K562 (cell line): ENCODE measurements at regions not wholly inside any gene's neighbourhood (a gene's known extent, or its start where the extent isn't known, plus 50 kb on each side); places are given as distances from the start of the nearest gene placed in this dataset.
A peak's percentile ranks its signal among the peaks of the same experiment; 100 is the strongest.

Experiments
- ATAC-seq: fragments of 200-7000 bp; cut with Tn5 transposase; 3 replicates; pipeline ENCODE4 v1.9.1; 2020; ENCODE audit warnings: moderate library complexity
- BruUV-seq: library from RNA; stranded (reverse); fragments of 400-500 nt; replicated peaks from 2 replicates; lab custom pipeline; 2021; lab: Mats Ljungman, UMichigan
- CTCF ChIA-PET: fragments of 300-600 bp; formaldehyde crosslinking; extraction: SDS; loops from one replicate; lab custom pipeline; 2021; ENCODE audit warnings: low intra/inter-chr PET ratio; lab: Yijun Ruan, JAX
- POLR2A ChIA-PET: fragments of 300-600, 350-650 bp; sonication (Branson Sonifier 250); formaldehyde crosslinking; extraction: SDS; loops from one replicate; lab custom pipeline; 2021; ENCODE audit warnings: antibody characterized with exemption, inconsistent platforms; lab: Yijun Ruan, JAX
- DNase-seq, 4 experiments: peaks; one replicate each; pipeline versions ENCODE4 v3.0.0 to v3.0.0-alpha.2; 2011 to 2018; ENCODE audit warnings: low spot score in 3 of 4, mixed read lengths in 3 of 4; ENCODE audit errors: extremely low read depth in 1 of 4
- FAIRE-seq: peaks from 2 replicates; lab custom pipeline; 2011; peaks lifted over from hg19 to GRCh38; lab: Jason Lieb, UNC
- H2AFZ ChIP-seq: 2 replicates; pipeline ENCODE4 v1.6.0; 2011; ENCODE audit warnings: low read depth, low read length, control low read depth, inconsistent platforms
- H3K27ac ChIP-seq: fragments of 200-600 bp; 3 replicates; pipeline ENCODE4 v1.8.0; 2011; ENCODE audit warnings: low read depth, mild to moderate bottlenecking, control low read depth, inconsistent platforms, low read length, moderate library complexity, mixed read lengths; ENCODE audit errors: extremely low read depth
- H3K27me3 ChIP-seq, 2 experiments: fragments of 300-600 bp in 1 of 2; 2 replicates in 1 of 2; 3 replicates in 1 of 2; pipeline versions ENCODE4 v1.6.0 to v1.8.0; 2011; ENCODE audit warnings: inconsistent platforms in 2 of 2, low read length in 2 of 2, mild to moderate bottlenecking in 1 of 2, mixed read lengths in 1 of 2, moderate library complexity in 1 of 2; ENCODE audit not compliant: control insufficient read depth in 2 of 2, insufficient read depth in 2 of 2
- H3K36me3 ChIP-seq: fragments of 300-600 bp; 3 replicates; pipeline ENCODE4 v1.8.0; 2011; ENCODE audit warnings: mild to moderate bottlenecking, low read length, inconsistent platforms; ENCODE audit not compliant: control insufficient read depth, insufficient read depth
- H3K4me1 ChIP-seq, 2 experiments: fragments of 200-600 bp in 1 of 2; replicated peaks in 1 of 2; 2 replicates in 1 of 2; 3 replicates in 1 of 2; pipeline versions ENCODE4 v1.5.1 to v1.8.0; 2011; ENCODE audit warnings: inconsistent platforms in 2 of 2, low read length in 2 of 2, mild to moderate bottlenecking in 1 of 2, mixed read lengths in 1 of 2, moderate library complexity in 1 of 2; ENCODE audit not compliant: control insufficient read depth in 2 of 2, insufficient read depth in 2 of 2
- H3K4me2 ChIP-seq: 2 replicates; pipeline ENCODE4 v1.6.1; 2011; ENCODE audit warnings: low read length, control low read depth, inconsistent platforms, mixed read lengths; ENCODE audit not compliant: insufficient read depth
- H3K4me3 ChIP-seq: fragments of 200-600 bp; sonication (generic), shearing (Covaris generic); 2 replicates; pipeline ENCODE4 v1.5.1; 2016; ENCODE audit warnings: control low read depth, inconsistent platforms
- H3K79me2 ChIP-seq: fragments of 200-600 bp; 3 replicates; pipeline ENCODE4 v1.8.0; 2011; ENCODE audit warnings: low read length, inconsistent platforms; ENCODE audit not compliant: control insufficient read depth, insufficient read depth
- H3K9ac ChIP-seq, 2 experiments: 2 replicates each; pipeline versions ENCODE4 v1.6.0 to v1.6.1; 2011; ENCODE audit warnings: low read depth in 2 of 2, low read length in 2 of 2, control low read depth in 1 of 2, inconsistent platforms in 1 of 2, mild to moderate bottlenecking in 1 of 2, mixed read lengths in 1 of 2; ENCODE audit not compliant: insufficient read depth in 1 of 2
- H3K9me1 ChIP-seq: one replicate; pipeline ENCODE4 v1.6.0; 2011; ENCODE audit warnings: inconsistent platforms, mild to moderate bottlenecking, low read length, moderate library complexity; ENCODE audit not compliant: control insufficient read depth, insufficient read depth
- H3K9me3 ChIP-seq: replicated peaks from 2 replicates; pipeline ENCODE4 v1.5.1; 2011; ENCODE audit warnings: low read depth, low read length, inconsistent platforms; ENCODE audit not compliant: control insufficient read depth, insufficient read depth
- H4K20me1 ChIP-seq: replicated peaks from 2 replicates; pipeline ENCODE4 v1.6.1; 2011; ENCODE audit warnings: low read length, inconsistent platforms, mixed read lengths; ENCODE audit not compliant: control insufficient read depth, insufficient read depth
- C11orf30 ChIP-seq: fragments of 450-650 bp; IDR thresholded peaks from 2 replicates; pipeline ENCODE4 v1.6.1; 2016; ENCODE audit warnings: low read depth, mild to moderate bottlenecking
- MAFF ChIP-seq: IDR thresholded peaks from 2 replicates; pipeline ENCODE4 v1.6.1; 2012; ENCODE audit warnings: low read length, improper control_type of control experiment
- MAFG ChIP-seq: fragments of 450-650 bp; conservative IDR thresholded peaks from 2 replicates; pipeline ENCODE4 v1.6.1; 2016; ENCODE audit warnings: missing genetic modification characterization, missing compliant biosample characterization
- MAFK ChIP-seq: IDR thresholded peaks from 2 replicates; pipeline ENCODE4 v1.6.1; 2011; ENCODE audit warnings: low read length, improper control_type of control experiment
- MEF2A ChIP-seq: IDR thresholded peaks from 2 replicates; pipeline ENCODE4 v1.6.1; 2011; ENCODE audit warnings: low read depth, mild to moderate bottlenecking, low read length, moderate library complexity; ENCODE audit not compliant: control insufficient read depth
- ZNF316 ChIP-seq: fragments of 450-650 bp; IDR thresholded peaks from 2 replicates; pipeline ENCODE4 v1.6.1; 2016
- ZNF551 ChIP-seq: fragments of 250-450 bp; sonication (Bioruptor Pico); IDR thresholded peaks from 2 replicates; pipeline ENCODE4 v1.5.0; 2021; ENCODE audit warnings: mild to moderate bottlenecking, moderate library complexity
- WGBS: fragments of 100-300 bp; shearing (Covaris generic); methylation state at CpG from one replicate; pipeline ENCODE4 v1.1.6; 2016; ENCODE audit warnings: low coverage, mixed read lengths; ENCODE audit not compliant: insufficient coverage; ENCODE audit errors: missing lambda C conversion rate; 5-methylcytosine and 5-hydroxymethylcytosine counted together
- in situ Hi-C: fragments of 300-500 bp; cut with MboI; formaldehyde crosslinking; loops from 4 replicates; pipeline ENCODE4 v1.15.0; 2018; ENCODE audit warnings: inconsistent platforms, mixed read lengths
- intact Hi-C: fragments of 100-400 bp; cut with micrococcal nuclease; formaldehyde crosslinking; loops from 2 replicates; pipeline ENCODE4 v1.14.2; 2022

- intact Hi-C loops (no loop called here), in situ Hi-C loops (no loop called here)
- TF ChIP-seq MAFF: peak; percentile 85
- TF ChIP-seq MAFG: peak; percentile 59
- no peak for TF ChIP-seq MEF2A
- peak; percentile 75 for TF ChIP-seq ZNF316
- peak; percentile 52; the same call in 1 of the 2 replicates for TF ChIP-seq C11orf30
- peak; percentile 89 for TF ChIP-seq MAFK
- ChIA-PET POLR2A (no interaction called here), CTCF (no interaction called here)
- Histone ChIP-seq H3K79me2 (no peaks in the 10 kb centered on the region), H4K20me1 (no peaks in the 10 kb centered on the region), H3K27me3 (no peaks in the 10 kb centered on the region), H3K4me1 (no peaks in the 10 kb centered on the region), H3K9me3 (no peaks in the 10 kb centered on the region), H3K9me1 (no peaks in the 10 kb centered on the region), H3K27ac (no peak overlapping the region), H3K36me3 (no peaks in the 10 kb centered on the region), H3K4me2 (no peak overlapping the region), H3K4me3 (no peak overlapping the region), H2AFZ (no peak overlapping the region), H3K9ac (no peak overlapping the region)
- no peak for DNase-seq
- no peak for ATAC-seq
- no TSS peak for BruUV-seq
- WGBS: 8% methylated on average over 2 of the region's 2 CpGs
- no peak for FAIRE-seq
These were observed 721.9 kb upstream of the IGFBP7 start for GRCh38 chr4:57832083-57832482.

GRCh38 chr4:57789666-57790065, 679.5 kb upstream of the IGFBP7 start:
- FAIRE-seq: no peak
- Histone ChIP-seq H3K27ac (no peak overlapping the region), H3K9ac (no peak overlapping the region), H3K4me2 (no peak overlapping the region), H3K36me3 (no peaks in the 10 kb centered on the region), H3K4me1 (no peaks in the 10 kb centered on the region), H3K4me3 (no peak overlapping the region), H3K79me2 (no peaks in the 10 kb centered on the region), H3K9me3 (no peaks in the 10 kb centered on the region), H3K9me1 (no peaks in the 10 kb centered on the region), H3K27me3 (no peaks in the 10 kb centered on the region), H4K20me1 (no peaks in the 10 kb centered on the region), H2AFZ (no peak overlapping the region)
- no peak for DNase-seq
- in situ Hi-C loops (no loop called here), intact Hi-C loops (no loop called here)
- ChIA-PET POLR2A (no interaction called here), CTCF (no interaction called here)
- 0% methylated on average over 2 of the region's 2 CpGs for WGBS
- no TSS peak for BruUV-seq
- no peak for ATAC-seq
- TF ChIP-seq ZNF551 (CRISPR knock-in tag): no peak
